ENCODE measurements at regions not wholly inside any gene's neighbourhood (a gene's known extent, or its start where the extent isn't known, plus 50 kb on each side); places are given as distances from the start of the nearest gene placed in this dataset.
"Not testable (repeated sequence)": the region's sequence is repeated elsewhere in the genome, so short reads cannot be mapped to it uniquely, and the experiment has no call there.

GRCh38 chr11:112663947-112664634 is 297.1 kb upstream of the NCAM1 start:
- no peak for DNase-seq

- DNase-seq, result no peak
Measured at GRCh38 chr11:112665291-112665690, 295.9 kb upstream of the NCAM1 start.

GRCh38 chr11:112666253-112666652 is 295.0 kb upstream of the NCAM1 start:
- DNase-seq, result no peak

- DNase-seq, result no peak
Measured at GRCh38 chr11:112670806-112671570, 290.2 kb upstream of the NCAM1 start.

GRCh38 chr11:112673401-112673800 is 287.8 kb upstream of the NCAM1 start:
- DNase-seq, result not testable (repeated sequence)

- DNase-seq, result no peak
Measured at GRCh38 chr11:112685111-112685510, 276.1 kb upstream of the NCAM1 start.

- no peak for DNase-seq
Measured at GRCh38 chr11:112689851-112690250, 271.4 kb upstream of the NCAM1 start.

- no peak for DNase-seq
Measured at GRCh38 chr11:112693781-112694180, 267.4 kb upstream of the NCAM1 start.

- DNase-seq, result no peak
Measured at GRCh38 chr11:112694245-112694644, 267.0 kb upstream of the NCAM1 start.

GRCh38 chr11:112694813-112695212 is 266.4 kb upstream of the NCAM1 start:
- DNase-seq, result no peak

- no peak for DNase-seq
Measured at GRCh38 chr11:112697391-112698178, 263.6 kb upstream of the NCAM1 start.

GRCh38 chr11:112705148-112705547 is 256.1 kb upstream of the NCAM1 start:
- no peak for DNase-seq

- no peak for DNase-seq
Measured at GRCh38 chr11:112706863-112707262, 254.4 kb upstream of the NCAM1 start.

GRCh38 chr11:112714340-112714739 is 246.9 kb upstream of the NCAM1 start:
- not testable (repeated sequence) for DNase-seq

GRCh38 chr11:112715056-112715455 is 246.2 kb upstream of the NCAM1 start:
- no peak for DNase-seq

GRCh38 chr11:112718483-112718882 is 242.7 kb upstream of the NCAM1 start:
- DNase-seq, result no peak

- DNase-seq, result no peak
Measured at GRCh38 chr11:112719736-112720525, 241.3 kb upstream of the NCAM1 start.

GRCh38 chr11:112722148-112722547 is 239.1 kb upstream of the NCAM1 start:
- DNase-seq, result no peak

- no peak for DNase-seq
Measured at GRCh38 chr11:112722876-112723275, 238.3 kb upstream of the NCAM1 start.

GRCh38 chr11:112723676-112724495 is 237.3 kb upstream of the NCAM1 start:
- no peak for DNase-seq

- DNase-seq, result no peak
Measured at GRCh38 chr11:112724496-112724790, 236.8 kb upstream of the NCAM1 start.

GRCh38 chr11:112725636-112726035 is 235.6 kb upstream of the NCAM1 start:
- no peak for DNase-seq
